ENCODE measurements at regions not wholly inside any gene's neighbourhood (a gene's known extent, or its start where the extent isn't known, plus 50 kb on each side); places are given as distances from the start of the nearest gene placed in this dataset.

DNA sequence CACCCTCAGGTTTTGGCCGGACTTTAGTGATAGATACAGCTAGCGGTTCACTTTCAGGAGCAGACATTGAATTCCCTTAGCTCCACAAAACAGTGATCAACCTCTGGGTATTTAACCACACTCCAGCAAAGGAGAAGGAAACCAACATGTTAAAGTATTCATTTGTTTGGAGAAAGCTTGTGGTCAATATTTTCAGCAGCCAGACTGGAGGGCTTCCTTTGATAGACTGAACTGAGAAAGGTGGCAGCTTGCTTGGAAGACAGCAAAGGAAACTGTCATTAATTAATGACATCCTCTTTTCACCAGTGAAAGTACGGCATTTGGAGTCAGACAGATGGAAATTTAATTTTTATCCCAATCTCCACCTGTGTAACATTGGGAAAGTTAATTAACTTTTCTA is 289.1 kb upstream of the CLNK start:
- no peak for DNase-seq

DNA sequence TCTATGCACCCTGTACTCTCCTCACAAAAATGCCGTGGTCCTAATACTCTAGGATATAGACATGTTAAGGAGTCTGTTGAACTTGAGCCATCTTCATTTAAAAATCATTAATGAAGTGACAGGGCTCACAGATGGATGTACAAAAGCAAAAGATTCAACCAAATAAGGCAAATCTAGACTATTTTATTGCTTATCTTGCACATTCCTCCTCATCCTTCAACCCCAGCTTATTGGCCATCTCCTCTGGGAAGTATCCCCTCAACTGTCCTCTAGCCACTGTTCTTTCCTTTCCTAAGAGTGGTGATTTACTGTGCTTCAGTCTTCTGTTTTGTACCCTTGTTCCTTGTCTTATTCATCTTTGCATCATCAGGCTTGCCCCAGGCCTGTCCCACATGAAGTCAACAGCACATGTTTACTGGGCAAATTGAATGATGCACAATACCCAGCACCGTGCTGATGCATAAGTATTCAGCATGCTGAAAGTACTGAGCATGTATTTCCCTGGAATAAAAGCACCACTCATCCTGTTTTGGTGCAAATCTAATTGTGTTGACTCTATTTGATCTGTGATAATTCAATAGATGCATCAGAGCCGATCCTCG is 287.3 kb upstream of the CLNK start:
- DNase-seq: no peak

DNA sequence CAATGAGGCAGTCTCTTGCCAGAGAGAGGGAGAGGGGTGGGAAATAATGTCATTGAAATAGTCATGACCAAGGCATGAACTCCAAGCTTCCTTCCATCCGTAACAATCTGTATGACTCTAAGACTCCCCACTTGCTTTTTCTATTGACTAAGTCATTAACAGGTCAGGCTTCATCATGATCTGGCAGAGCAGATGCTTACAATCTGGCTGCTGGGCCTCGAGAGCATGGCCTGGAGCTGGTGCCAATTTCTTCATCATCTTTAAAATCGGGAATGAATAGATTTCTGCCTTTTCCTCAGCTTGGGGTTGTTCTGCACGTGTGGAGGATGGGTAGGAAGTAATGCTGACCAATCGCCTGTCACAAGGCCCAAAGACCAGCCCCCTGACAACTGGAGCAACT is 280.6 kb upstream of the CLNK start:
- no peak for DNase-seq

DNA sequence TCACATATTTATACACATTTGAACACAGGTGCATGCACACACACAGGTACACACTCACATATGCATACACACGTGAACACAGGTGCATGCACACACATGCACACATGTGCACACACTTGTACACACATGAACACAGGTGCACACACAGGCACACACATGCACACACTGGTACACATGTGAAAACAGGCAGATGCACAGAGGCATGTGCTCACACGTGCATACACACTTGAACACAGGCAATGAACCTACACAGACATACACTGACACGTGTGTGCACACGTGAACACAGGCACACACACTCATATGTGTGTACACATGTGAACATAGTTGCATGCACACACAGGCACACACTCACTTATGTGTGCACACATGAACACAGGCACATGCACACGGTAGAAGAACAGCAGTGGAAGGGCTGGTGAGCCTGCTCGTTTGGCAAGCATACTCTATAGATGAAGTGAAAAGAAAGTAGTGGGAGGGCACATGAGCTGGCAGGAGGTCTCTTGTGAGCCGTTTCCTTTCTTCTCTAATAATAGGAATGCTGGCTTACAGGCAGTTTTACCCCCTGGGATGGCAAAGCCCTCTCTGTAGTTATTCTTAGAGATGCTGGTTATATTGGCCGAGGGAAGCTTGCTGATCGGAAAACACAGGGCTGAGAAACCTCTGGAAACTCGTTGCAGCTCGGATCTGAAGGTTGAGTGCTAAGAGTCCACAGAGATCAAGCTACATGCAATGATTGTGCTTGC is 279.6 kb upstream of the CLNK start:
- DNase-seq: no peak

DNA sequence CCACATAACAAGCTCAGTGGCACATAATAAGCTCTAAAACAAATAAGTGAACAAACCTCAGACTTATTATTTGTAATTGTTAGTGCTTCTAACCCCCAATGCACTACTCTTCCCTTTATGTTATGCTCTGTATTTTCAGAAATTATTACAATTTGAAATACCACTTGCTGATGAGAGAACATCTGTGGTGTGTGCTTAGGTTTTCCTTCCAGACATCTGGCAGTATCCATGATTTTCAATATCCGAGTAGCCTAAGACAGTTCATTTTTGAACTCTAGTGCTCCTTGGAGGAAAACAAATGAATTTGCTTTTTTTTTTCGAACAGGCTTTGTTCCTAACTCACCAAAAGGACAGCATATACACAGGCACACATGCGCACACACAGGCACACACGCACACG is 278.7 kb upstream of the CLNK start:
- DNase-seq: no peak

DNA sequence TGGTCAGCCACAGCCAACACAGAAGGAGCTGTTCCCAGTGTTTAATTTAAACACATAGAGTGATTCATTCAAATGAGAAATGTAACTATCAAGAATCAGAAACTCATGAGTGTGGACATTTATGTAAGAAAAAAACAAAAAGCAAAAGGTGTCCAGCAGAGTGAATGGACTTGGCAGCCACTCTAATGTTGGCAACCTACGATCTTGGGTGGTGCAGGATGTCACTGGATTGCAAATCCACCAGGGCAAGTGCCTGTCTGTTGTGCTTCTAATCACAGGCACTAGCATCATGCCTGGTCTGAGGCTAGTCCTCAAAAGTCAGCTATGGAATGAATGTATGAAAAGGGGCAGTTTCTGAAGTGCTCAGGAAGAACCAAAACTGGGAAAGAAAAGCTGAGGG is 277.7 kb upstream of the CLNK start:
- DNase-seq: no peak

DNA sequence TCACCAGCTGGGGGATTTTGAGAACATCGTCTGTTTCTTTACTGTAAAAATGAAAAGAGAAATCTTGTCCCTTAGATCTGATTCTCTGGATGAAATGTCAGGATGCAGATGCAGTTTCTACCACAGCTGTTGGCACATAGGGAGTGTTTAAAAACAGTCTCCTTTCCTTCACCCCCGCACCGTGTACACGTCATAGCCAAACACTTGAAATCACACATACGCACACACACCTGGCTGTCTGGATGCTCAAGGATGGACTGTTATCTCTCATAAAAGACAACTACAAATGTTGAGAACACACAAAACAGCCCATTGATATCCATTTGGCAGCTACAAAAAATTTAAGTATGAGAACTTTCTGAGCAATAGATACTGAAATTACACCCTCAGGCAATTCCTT is 275.8 kb upstream of the CLNK start:
- no peak for DNase-seq

DNA sequence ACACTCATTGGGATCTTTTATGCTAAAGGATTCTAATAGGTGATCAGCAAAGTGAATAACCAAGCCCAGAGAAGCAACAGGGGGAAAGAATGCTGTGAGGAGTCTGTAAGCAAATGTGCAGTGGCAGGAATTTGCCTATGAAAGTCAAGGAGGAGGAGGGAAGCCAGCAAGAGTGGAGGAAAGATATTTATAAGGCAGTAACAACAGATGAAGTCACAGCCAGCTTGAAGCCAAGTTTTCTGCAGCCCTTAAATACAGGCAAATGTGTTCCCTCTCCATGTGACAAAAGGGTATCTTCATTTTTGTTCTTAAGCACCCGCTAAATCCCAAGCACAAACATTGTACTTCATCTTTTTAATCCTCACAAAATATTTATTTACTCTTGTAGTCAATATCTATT is 275.0 kb upstream of the CLNK start:
- DNase-seq: no peak

DNA sequence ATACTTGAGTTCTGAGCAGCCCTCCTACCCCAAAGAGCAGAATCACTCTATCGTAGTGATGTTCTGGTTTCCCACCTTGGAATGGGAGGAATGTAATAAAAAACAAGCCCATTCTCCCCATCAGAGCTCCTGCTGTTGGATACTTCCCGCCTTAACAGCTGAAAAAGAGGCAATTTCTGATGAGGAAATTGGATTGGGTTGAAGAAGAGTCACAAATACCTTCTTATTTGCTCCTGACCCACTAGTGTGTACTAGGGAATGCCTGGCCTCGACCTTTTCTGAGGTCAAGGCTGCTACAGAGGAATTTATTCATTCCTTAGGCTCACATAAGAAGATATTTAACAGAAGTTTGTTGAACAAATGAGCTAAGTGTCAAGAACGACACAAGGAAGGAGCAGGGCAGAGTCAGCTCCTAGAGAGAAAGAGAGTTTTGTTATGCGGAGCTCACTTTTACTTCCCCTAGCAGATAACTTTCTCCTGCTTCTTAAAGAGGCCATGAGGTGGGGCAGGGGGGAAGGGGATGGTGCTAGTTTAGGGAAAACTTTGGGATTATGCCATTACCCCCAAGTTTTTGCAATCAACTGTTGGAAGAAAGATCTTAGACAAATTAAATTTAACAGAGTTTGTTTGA is 273.8 kb upstream of the CLNK start:
- no peak for DNase-seq

DNA sequence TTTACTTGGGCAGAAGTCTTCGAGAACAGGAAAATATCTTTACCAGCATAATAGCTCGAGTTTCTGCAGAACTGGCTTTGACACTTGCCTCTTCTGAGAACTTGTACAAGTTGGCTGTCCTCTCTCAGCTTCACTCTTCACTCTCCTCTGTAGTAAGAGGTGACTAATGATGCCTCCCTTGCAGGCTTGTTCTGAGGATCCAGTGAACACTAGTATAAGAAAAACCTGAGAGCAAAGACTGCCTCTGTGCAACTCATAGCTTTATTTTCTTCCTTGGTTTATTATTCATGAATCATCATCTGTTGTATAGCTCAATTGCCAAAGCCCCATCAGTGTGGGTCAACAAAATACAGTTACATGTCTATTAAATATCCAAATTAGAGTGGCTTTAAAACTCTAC is 266.7 kb upstream of the CLNK start:
- DNase-seq: no peak

DNA sequence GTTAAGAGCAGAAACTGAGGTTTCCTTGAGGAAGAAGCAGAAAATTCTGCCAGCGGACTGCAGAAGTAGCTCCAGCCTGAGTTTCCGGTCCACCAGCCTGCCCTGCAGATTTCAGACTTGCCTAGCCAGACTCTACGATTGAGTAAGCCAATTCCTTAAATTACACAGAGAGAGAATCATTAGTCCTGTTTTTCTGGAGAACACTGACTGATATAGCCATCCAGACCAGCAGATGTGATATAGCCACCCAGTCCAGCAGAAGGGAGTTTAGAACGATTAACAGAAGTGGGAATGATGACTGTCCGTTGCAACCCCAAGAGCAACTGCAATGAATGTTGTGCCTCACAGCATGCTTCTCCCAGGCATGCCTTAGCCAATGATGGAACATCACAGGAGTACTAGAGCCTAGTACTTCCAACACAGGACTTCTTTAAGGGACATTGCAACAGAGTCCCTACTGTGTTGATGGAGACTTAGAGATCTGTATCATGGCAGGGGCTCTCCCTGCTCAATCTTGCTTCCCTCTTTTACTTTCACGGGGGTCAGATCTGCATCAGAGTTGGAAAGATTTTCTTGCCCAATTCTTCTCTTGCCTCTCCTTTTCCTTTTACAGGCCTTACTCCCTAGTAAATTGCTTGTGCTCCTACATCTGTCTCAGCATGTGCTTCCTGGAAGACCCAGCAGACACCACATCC is 264.6 kb upstream of the CLNK start:
- no peak for DNase-seq

DNA sequence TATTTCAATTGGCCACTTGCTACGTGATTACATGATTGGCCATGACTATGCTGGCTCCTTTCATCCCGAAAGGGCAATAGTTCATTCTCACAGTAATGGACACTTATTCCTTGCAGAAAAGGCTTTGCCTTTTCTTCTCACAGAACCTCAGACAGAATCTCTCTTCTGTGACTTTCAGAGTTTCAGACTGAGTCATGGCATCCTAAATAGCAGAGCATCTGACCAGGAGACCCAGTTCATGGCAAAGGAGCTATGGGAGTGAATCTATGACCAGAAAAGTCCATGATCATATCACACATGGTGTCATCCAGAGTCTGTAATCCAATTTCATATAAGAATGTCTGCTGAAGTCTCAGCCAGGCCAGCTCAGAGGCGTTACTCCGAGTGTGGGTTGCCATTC is 263.3 kb upstream of the CLNK start:
- DNase-seq: no peak

DNA sequence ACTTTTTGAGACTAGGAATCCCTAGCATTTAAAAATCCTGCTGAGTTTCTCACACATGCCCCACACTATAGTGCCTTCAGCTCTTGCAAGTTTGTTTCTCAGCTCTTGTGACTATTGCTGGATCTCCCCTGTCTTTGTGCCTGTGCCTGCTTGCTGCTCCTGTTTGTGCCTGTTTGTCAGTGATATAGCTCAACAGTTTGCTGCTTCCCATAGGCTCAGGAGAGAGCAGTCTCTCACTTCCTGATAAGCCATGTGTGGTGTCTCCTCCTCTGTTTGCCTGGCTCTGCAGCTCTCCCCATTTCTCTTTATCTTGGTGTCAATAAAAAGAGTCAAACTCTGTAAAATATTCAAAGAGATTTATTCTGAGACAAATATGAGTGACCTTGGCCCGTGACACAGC is 259.8 kb upstream of the CLNK start:
- no peak for DNase-seq

DNA sequence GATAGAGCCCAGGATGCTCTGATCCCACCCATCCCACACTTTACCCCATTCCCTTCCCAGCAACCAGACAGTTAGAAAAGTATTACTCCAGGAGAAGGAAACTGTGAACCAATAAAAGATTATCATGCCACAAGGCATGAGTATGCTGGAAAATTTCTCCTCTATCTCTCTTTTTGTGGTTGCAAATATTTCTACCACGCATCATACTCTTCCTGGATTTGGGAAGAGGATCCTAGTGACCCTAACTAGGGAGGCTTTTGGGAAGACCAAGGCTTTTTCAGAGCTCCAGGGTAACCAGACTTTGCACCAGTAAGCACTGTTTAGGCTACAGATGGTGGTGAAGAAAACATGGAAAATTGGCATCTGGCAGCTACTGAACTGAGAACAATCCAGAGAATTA is 257.6 kb upstream of the CLNK start:
- DNase-seq: no peak

DNA sequence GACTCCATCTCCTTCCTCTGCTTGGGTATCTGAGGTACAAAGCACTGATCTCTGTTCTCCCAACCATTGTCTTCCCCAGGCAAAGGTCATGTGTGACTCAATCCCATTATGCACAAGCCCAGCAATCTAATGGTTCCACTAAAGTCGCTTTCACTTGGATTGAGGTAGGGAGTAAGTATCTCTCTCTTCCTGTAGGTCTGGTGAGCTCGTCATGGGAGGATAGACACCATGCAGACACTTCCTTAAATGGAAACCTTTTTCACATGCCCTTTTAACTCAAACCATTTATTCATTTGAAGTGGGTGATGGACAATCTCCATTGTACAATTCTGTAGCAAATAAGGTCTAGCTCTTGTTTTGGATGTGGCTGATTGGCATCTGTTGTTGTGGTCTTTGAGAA is 245.2 kb upstream of the CLNK start:
- DNase-seq: no peak

DNA sequence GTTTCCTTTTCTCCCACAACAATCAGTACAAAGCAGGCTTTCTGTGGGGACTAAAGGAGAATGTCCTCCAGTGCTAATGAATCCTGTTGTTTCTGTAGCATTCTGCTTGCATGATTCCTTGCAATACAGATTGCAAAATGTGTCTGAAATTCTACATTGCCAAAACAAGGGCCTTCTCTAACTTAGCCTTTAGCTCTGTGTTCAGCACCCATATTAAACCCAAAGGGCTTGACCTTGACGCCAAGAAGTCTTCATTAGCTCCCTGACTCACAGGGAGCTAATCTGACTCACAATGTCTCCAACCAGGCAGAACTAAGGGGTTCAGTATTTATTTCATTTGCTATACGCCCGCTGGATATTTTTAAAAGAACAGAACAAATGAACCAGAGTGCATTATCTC is 241.4 kb upstream of the CLNK start:
- no peak for DNase-seq

DNA sequence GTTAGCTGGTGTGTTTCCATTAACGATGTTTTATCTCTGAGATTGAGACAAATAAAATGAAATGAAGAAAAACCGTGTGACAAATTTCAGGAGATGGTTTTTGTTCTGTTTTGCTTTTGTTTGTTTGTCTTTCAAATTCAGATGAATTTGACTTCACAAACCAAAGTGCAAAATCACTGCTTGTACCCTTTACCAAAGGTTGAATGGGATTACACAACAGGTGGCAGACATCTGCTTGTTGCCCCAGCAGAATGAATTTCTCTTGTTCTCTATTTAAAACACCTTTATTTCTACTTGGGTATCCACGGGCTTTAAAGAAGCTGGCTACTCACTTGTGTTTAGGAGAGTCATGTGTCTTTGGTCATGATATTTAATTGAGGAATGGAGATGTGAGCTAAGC is 239.7 kb upstream of the CLNK start:
- no peak for DNase-seq

DNA sequence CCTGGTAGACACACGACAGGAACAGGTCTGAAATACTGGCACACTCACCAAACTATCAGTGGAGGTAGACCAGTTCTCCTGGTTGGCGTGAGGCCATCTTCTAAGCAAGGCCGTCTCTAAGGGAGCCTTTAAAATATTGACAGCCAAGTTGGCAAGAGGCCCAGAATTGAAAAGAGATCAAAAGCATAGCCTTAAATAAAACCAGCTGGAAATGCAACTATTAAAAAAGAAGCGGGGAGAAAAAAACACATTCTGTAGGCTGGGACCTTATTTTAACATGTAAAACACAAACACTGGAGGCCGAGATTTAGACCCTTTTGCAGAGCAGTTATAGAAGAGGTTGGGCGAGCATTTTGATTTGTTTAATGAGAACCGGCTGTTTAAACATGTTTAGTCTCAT is 233.0 kb upstream of the CLNK start:
- no peak for DNase-seq

DNA sequence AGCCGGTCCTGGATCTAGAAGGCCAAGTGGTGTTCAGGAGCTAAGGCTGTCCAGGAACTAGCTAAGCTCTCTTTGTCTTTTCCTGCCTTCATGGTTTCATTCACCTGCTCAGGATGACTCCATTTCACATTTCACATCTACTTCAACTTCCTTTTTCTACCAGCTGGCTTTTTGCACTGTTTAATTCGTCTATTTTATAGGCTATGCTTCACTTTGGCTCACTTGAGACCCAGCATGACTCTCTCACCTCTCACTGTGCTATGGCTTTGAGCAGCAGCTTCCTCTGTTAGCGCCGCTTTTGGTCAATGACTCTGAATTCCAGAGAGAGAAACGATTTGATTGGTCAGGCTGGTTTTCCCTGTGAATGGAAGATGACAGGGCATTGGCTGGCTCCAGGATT is 213.5 kb upstream of the CLNK start:
- DNase-seq: no peak

DNA sequence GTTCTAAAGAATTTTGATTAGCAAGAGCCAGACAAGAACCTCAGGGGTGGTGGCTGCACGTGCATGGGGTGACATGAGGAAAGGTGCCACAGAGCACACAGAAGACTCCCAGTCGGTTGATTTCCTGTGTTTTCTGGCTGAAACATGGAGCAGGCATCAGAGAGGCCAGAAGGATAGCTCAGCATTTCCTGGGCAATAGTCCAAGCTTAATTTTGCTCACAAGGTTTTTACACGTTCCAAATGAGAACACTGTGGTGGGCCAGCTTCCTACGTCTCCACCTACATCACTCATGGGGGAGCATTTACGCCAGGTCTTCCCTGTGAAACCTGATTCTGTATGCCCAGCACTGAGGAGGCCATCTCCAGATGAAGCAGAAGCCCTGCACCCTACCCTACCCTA is 212.5 kb upstream of the CLNK start:
- DNase-seq: no peak

DNA sequence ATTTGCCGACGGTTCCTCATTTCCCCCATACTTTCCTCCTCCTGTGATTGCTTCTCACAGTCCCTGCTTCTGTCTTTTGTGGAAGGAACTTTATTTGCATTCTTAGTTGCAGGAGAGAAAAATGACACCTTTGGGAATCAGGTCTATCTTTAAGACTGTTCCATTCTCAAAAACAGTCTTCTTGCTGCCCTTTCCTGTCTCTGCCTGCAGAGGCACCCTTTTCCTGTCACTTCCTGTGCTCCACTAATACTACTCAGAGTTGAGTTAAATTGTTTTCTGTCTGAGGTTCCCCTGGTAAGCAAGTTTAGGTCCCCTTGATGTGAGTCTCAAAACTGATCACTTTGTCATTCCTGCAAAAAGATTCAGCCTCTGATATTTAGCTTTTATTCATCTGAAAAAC is 208.8 kb upstream of the CLNK start:
- DNase-seq: no peak

DNA sequence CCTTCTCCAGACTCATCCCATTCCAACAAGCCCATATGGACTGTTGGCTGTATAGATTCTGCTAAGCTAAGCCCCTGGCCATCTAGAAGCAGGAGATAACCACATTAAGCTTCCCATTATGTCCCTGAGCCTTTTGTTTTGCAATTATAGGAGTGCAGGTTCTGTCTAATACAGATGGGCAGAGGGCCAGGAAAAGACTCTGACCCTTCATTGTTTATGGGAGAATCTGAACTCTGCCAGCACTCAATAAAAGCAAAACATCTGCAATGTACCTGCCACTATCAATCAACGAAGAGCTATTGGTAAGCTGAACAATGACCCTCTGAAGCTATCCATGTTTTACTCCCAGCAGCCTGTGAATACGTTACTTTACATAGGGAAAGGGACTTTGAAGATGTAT is 207.3 kb upstream of the CLNK start:
- DNase-seq: no peak

DNA sequence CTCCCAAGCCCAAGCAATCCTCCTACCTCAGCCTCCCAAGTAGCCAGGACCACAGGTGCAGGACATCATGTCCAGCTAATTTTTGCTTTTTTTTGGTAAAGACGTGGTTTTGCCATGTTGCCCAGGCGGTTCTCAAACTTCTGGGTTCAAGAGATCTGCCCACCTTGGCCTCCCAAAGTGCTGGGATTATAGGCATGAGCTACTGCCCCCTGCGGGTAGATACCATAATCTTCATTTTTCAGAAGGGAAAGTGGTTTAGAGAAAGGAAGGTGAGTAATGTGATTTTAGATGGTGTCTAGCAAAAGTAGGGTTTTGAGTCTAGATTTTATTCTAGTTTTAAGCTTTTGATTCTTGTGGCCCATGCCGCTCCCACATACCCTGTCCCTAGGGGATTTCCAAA is 205.3 kb upstream of the CLNK start:
- DNase-seq: no peak
